ENCODE measurements at regions not wholly inside any gene's neighbourhood (a gene's known extent, or its start where the extent isn't known, plus 50 kb on each side); places are given as distances from the start of the nearest gene placed in this dataset.
"Not testable (repeated sequence)": the region's sequence is repeated elsewhere in the genome, so short reads cannot be mapped to it uniquely, and the experiment has no call there.

- DNase-seq, result no peak
These were observed 694.7 kb downstream of the HTR1B start for GRCh38 chr6:76768556-76768955.

- DNase-seq, result no peak
These were observed 691.6 kb upstream of the IMPG1 start for GRCh38 chr6:76764057-76764456.

- no peak for DNase-seq
These were observed 680.4 kb upstream of the IMPG1 start for GRCh38 chr6:76752841-76753240.

GRCh38 chr6:76745388-76745787, 672.9 kb upstream of the IMPG1 start:
- not testable (repeated sequence) for DNase-seq

GRCh38 chr6:76744151-76744720, 671.8 kb upstream of the IMPG1 start:
- not testable (repeated sequence) for DNase-seq

GRCh38 chr6:76742919-76743318, 670.5 kb upstream of the IMPG1 start:
- no peak for DNase-seq

GRCh38 chr6:76719449-76719848, 647.0 kb upstream of the IMPG1 start:
- no peak for DNase-seq

GRCh38 chr6:76708641-76709331, 636.3 kb upstream of the IMPG1 start:
- peak in 1 of 2 experiments; percentile 1 for DNase-seq

- no peak for DNase-seq
These were observed 635.2 kb upstream of the IMPG1 start for GRCh38 chr6:76707630-76708029.

GRCh38 chr6:76706631-76707030, 634.2 kb upstream of the IMPG1 start:
- no peak for DNase-seq

GRCh38 chr6:76706086-76706485, 633.6 kb upstream of the IMPG1 start:
- DNase-seq, result no peak

- DNase-seq, result no peak
These were observed 631.3 kb upstream of the IMPG1 start for GRCh38 chr6:76703786-76704185.

GRCh38 chr6:76703285-76703684, 630.8 kb upstream of the IMPG1 start:
- no peak for DNase-seq

- no peak for DNase-seq
These were observed 629.7 kb upstream of the IMPG1 start for GRCh38 chr6:76702187-76702586.

- DNase-seq, result no peak
These were observed 629.1 kb upstream of the IMPG1 start for GRCh38 chr6:76701610-76702009.

GRCh38 chr6:76697585-76697984, 625.1 kb upstream of the IMPG1 start:
- peak in 1 of 2 experiments; percentile 30 for DNase-seq

- DNase-seq, result no peak
These were observed 622.3 kb upstream of the IMPG1 start for GRCh38 chr6:76694795-76695194.

GRCh38 chr6:76684875-76685274, 612.4 kb upstream of the IMPG1 start:
- peak in 1 of 2 experiments; percentile 27 for DNase-seq

- no peak for DNase-seq
These were observed 611.5 kb upstream of the IMPG1 start for GRCh38 chr6:76683985-76684384.

GRCh38 chr6:76682842-76683241, 610.4 kb upstream of the IMPG1 start:
- peak; percentile 25 to 50 for DNase-seq

GRCh38 chr6:76681781-76682180, 609.3 kb upstream of the IMPG1 start:
- no peak for DNase-seq

- DNase-seq, result no peak
These were observed 604.6 kb upstream of the IMPG1 start for GRCh38 chr6:76677017-76677416.

GRCh38 chr6:76671751-76672150, 599.3 kb upstream of the IMPG1 start:
- DNase-seq, result no peak

- no peak for DNase-seq
These were observed 571.8 kb upstream of the IMPG1 start for GRCh38 chr6:76644231-76644630.

- DNase-seq, result no peak
These were observed 567.5 kb upstream of the IMPG1 start for GRCh38 chr6:76639941-76640340.
